GM19025 (cell line): ENCODE measurements at regions not wholly inside any gene's neighbourhood (a gene's known extent, or its start where the extent isn't known, plus 50 kb on each side); places are given as distances from the start of the nearest gene placed in this dataset.

Experiments
- ATAC-seq: cut with Tn5 transposase; IDR thresholded peaks from one replicate; pipeline ENCODE4 v1.9.1; 2021; ENCODE audit warnings: mild to moderate bottlenecking, low read depth, moderate library complexity; ENCODE audit not compliant: unreplicated experiment

DNA sequence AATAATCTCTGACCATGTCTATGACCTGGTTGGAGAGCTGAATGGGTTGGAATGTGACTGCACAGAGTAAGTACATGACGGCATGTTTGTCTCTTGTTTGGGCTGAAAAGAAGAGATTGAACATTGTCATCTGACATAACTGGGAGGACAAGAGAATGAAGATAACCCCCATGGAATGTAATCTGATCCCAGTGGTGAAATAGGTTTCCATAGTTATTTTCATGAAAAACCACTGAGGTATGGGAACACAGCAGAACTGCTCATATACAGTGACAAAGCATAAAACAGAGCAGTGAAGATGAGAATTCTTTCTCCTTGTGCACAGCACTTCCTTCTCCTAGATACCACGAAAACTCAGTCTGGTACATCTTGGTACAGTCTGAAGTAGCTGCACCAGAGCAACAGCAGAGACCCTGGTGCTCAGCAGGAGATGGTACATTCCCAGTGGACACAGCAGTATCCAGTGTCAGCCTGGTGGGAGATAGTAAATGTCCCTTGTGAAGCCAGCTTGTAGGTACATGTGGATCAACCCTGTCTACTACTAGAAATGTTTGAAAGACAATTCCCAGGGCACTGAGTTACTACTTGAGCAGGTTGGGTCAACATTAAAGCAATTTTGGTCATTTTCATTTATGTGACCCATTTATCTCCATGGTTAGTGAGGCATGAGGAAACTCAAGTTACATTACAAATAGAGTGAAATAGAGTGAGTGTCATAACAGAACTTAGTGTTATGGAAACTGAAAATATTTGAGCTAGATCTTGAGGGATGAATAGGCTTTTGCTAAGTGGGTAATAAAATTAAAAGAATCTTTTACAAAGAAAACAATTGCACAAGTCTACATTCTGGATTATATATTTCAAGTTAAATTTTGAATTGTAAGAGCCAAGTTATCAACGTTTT lies 178.3 kb downstream of the SUCNR1 start:
- ATAC-seq = no peak

DNA sequence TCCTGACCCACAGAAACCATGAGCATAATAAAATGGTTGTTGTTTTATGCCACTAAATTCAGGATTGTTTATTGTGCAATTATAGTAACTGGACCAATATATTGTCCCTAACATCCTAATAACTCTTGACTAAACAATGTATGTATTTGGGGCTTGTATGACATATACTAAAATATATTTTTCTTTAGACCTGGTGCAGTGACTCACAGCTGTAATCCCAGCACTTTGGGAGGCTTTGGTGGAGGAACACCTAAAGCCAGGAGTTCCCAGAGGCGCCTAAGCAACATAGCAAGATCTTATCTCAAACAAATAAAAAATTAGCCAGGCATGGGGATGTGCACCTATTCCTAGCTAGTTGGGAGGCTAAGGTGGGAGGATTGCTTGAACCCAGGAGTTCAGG lies 180.4 kb downstream of the SUCNR1 start:
- ATAC-seq = no peak

DNA sequence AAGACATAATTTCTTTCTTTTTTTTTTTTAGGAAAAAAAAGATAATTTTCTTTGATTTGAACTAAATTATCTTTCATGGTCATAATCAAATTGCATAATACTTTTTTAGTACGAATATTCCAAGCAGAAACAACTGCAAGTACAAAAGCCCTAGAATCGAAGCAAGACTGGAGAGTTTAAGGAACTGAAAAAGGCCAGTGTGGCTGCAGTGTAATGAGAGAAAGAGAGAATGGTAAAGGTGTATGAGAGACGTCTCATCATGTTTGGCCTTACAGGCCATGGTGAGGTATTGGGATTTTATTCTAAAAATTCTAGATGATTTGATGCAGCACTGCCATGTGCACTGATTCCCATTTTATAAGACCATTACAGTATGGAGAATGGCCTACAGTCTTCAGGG lies 180.9 kb downstream of the SUCNR1 start:
- no peak for ATAC-seq

DNA sequence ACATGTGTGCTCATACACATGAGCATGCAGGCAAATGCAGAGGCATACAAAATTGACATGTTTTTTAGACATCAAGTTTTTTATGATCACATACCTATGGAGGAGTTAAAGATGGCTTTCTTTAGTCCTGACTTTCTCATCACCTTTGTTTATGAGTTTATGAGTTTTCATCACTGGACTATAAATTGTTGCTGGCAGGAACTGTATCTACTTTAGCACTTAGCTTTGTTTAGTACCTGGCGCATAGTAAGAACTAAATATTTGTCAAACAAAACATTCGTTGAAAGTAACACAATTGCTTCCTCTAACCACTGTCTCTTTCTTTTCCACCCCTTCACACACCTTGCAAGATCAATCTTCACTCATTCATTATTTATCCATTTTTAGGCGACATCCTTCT lies 182.6 kb downstream of the SUCNR1 start:
- no peak for ATAC-seq

DNA sequence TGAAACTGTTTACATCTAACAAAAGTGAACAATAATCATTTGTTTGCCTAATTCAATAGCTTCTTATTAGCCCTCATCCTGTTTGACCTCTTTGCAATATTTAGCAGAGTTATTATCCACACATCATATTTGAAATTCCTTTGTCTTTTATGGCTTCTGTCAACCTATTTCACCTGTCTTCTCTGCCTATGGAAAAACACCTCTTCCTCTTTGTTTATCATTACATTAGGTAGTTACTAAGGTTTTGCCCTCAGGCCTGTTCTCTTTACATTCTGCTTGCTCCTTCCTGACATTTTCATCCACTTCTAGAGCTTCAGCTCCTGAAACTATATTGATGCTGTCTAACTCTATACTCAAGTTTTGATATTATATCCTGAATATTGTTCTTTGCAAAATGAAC lies 183.0 kb downstream of the SUCNR1 start:
- ATAC-seq = no peak

DNA sequence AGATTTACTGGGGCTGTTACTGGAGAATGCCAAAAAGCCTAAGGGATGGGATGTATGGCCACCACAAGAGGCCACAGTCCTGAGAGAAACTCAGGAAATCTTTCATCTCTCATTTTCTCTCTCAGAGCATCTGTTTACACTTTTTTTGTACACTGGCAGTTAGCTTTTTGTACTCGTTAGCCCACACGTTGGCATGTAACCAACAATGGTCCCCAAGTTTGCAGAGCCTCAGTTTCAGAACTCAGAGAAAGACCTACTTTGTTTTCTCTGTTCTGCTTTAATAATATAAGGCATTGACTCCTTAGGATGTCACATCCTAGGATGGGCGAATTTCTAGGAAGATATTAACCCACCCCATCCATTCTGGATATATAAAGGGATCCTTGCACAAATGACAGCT lies 183.5 kb downstream of the SUCNR1 start:
- ATAC-seq = no peak

DNA sequence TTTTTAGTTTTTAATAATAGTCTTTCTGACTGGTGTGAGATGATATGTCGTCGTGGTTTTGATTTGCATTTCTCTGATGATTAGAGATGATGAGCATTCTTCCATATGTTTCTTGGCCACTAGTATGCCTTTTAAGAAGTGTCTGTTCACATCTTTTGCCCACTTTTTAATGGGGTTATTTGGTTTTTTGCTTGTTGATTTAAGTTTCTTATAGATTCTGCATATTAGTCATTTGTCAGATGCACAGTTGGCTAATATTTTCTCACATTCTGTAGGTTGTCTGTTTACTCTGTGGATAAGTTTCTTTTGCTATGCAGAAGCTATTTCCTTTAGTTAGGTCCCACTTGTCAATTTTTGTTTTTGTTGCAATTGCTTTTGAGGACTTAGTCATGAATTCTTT lies 185.4 kb downstream of the SUCNR1 start:
- ATAC-seq = no peak

DNA sequence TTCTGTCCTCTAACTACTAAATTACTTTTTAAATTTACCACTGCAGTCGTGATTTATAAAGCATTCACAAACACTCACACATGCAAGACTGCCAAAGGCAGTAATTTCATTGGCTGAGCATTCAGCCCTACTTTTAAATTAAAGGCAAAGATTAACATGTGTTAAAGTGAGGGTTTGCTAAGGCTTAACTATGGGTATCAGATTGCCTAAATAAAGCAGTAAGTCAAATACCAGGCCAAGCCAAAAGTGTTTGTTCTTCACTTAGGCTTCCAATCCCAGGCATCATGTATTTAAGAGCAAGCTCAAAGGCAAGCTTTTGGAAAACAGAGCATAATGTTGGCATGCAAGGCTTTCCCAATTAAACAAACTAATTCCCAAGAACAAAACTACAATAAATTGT lies 187.3 kb downstream of the SUCNR1 start:
- ATAC-seq = no peak

DNA sequence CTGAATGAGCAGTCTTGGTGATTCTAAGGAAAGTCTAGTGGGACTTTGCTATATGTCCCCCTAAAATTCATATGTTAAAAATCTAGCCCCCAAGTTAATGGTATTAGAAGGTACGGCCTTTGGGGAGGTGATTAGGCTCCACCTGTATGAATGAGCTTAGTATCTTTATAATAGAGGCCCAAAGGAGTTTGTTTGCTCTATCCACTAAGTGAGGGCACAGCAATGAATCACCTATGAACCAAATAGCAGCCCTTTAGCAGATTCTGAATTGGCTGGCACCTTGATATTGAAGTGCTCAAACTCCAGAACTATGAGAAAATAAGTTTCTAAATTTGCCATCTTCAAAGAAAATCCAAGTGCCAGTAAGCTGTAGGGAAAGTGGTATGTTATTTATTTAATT lies 187.9 kb downstream of the SUCNR1 start:
- ATAC-seq = no peak

DNA sequence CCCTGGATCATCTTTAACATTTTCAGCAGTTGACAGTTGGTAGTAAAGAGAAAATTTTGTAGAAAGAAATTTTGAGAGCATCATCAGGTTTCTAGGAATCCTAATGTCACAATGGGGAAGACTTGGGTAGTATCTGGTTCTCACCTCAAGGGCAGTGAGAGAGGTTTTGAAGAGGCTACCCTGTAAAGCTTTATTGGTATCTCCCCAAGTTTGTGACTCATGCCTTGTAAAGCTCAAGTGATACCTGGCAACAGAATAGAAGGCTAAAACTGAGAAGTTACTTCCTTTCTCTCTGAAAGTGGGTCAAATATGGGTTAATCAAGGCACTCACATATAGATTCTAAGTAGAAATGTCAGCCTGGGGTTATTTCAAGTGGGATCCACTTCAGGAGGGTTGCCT lies 196.4 kb downstream of the SUCNR1 start:
- ATAC-seq = no peak

DNA sequence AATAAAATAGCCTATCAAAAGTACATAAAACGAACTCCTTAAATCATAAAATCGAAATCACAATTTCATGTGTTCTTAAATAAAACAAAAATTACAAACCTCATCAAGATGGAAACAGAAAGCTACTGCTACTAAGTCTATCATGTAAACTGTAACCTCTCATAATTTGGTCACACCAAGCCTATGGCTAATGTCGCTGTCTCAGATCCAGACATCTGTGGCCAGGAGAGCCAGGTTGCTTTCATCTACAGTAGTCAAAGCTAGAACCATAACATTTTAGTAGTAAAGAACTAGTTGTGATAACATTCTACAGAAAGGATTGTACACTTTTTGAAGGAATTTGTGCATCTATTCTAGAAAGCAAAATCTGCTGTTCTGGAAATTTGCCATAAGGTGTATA lies 197.4 kb upstream of the MBNL1 start:
- ATAC-seq = no peak

DNA sequence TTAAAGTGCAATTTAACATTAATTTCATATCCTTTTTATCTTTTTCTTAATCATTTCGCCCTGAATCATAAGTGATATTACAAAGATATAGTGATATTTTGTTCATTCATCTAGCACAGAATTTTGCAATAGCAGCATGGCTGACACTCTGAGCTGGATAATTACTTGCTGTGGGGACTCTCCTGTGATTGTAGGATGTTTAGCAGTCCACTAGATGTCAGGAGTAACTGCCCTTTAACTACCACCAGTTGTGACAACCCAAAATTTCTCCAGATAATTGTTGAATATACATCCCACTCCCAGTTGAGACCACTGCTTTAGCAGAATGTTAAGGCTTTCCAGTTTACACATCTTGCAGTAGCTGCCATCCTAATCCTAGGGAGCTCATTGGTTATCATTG lies 196.8 kb upstream of the MBNL1 start:
- no peak for ATAC-seq

DNA sequence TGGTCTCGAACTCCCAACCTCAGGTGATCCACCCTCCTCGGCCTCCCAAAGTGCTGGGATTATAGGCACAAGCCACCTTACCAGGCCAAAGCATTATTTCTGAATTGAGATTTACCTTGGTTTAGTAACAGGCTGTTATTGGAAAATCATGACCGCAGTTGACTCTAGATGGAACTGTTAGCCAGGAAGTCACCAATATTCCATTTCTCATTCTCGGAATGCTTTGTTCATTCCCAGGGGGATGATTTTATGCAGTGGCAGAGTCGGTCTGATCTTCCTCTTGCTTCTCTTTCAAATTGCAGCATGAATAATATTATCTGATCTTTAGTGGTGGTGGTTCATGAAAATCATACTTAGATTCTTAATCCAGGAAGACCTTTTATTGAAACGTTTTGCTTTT lies 195.5 kb upstream of the MBNL1 start:
- ATAC-seq = no peak

DNA sequence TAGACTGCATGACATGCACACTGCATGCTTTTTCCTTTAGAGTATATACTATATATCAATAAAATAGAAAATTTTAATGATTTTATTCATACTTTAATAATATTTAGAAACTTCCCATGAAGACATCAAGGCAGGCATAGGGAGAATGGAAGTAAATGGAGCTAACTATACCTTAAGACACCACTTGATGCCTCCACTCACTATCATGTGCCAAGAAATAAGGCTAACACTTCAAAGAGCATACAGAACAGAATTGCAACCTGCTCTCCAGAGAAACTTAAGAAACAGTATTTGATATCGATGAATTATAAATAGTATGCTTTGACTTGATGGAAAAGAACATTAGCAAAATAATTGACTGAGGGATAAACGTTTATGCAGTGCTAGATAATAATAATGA lies 192.6 kb upstream of the MBNL1 start:
- no peak for ATAC-seq

DNA sequence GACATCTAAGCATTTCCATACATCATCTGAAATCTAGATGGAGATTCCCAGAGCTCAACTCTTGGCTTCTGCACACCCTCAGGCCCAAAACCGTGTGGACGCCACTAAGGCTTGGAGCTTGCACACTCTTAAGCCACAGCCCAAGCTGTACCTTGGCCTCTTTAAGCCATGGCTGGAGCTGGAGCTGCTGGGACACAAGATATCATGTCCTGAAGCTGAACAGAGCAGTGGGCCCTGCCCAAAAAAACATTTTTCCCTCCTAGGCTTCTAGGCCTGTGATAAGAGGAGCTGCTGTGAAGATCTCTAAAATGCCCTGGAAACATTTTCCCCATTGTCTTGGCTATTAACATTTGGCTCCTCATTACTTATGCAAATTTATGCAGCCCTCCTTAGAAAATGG lies 188.7 kb upstream of the MBNL1 start:
- ATAC-seq = no peak

DNA sequence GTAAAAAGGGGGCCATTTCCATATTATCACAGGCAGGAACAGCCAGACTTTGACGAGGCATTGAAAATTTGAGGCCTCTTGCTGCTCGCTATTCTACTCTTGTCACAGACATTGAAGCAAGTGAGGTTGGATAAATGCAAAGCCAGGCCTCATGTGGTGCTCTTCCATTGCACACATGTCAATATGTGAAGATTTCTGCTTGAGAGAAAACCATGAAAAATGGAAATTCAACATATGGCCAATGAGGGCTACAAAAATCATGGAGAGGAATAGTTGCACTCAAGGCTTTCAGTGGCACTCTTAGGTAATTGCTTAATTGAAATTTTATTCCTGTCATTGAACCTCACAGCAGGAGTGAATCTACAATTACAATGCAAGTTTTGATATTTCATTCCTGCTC lies 185.6 kb upstream of the MBNL1 start:
- no peak for ATAC-seq

DNA sequence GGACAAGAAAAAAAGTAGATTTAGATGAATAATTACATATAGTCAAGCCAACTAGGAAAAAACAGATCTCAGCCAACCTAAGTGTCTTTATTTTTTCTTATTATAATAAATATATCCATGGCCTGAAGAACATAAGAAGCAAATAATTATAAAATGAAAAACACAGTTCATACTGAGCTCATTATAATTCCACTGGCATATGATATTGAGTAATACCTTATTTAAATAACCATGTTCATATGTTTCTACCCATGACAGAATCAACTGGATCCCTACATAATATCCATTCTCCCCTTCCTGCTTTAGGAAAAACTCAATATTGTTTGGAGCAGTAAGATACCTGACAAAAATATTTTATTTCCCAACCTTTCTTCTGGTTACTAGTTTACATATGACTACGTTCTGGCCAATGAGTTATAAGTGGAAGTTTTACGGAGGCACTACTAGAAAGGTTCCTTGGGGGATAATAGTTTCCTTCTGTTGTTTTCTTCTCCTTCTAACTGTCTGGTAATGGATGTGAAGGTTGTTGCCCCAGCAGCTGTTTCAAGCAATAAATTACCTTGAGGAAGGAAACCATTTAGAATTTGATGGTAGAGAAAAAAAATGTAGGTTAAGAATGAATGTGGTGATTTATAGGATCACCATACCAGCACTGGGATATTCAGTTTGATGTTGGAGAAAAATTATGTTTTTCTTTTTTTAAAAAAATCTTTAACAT lies 184.1 kb upstream of the MBNL1 start:
- ATAC-seq = no peak

DNA sequence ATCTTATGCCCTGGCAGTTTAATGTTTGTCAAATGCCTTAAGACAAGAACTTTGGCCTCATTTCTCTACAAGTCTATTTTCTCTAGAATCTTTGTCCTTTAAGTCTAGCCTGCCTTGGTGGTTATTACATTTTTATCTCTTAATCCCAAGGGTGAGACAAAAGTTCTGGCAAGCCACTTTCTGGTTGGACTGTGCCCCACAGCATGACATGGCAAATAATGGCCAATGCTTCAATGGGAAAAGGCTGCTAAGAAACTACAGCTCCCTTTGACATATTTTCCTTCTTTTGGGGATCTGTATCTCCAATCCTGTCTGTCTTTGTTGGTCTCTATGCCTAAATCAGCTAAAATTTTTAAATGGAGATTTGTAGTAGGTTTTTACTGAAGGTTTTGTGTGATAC lies 181.6 kb upstream of the MBNL1 start:
- no peak for ATAC-seq

DNA sequence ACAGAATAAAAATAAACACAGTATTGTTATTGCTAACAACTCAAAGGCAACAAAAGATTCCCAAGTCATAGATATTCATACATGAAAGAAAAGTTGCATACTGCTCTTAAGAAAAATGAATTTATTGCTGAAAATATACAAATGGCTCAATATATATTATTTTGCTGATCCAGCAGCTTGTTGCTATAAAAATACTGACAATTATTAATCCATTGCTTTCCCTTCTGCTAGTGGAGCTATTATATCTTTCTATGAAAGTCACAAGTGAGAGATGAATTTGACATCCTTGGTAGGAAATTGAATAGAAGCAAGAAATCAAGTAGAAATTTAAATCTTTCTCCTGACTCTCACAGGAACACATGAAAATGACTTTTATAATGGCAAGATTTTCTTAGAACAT lies 179.2 kb upstream of the MBNL1 start:
- ATAC-seq = no peak

DNA sequence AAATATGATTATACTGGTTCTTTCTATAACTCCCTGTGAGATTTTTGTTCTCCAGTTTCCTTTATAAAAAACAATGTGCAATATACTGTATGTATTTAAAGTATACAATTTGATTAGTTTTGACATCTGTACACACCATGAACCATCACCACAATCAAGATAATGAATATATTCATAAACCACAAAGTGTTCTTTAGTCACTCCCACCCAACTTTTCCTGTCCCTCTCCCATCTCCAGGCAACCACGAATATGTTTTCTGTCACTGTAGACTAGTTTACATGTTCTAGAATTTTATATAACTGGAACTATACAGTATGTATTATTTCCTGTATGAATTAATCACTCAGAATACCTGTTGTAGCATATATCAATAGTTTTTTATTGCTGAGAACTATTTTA lies 177.0 kb upstream of the MBNL1 start:
- no peak for ATAC-seq

DNA sequence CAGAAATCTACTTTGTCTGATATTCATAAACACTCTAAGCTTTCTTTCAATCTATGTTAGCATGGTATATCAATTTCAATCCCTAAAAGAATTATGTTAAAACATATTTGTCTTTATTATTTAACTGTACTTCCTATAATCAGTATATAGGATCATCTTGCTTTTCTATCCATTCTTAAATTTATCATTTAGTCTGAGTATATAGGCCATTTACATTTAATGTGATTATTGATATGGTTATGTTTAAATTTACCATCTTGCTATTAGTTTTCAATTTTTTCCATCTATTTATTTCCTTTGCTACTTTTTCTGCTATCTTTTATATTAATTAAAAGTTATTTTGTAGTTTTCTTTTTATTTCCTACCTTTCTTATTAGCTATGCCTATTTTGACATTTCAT lies 174.8 kb upstream of the MBNL1 start:
- no peak for ATAC-seq

DNA sequence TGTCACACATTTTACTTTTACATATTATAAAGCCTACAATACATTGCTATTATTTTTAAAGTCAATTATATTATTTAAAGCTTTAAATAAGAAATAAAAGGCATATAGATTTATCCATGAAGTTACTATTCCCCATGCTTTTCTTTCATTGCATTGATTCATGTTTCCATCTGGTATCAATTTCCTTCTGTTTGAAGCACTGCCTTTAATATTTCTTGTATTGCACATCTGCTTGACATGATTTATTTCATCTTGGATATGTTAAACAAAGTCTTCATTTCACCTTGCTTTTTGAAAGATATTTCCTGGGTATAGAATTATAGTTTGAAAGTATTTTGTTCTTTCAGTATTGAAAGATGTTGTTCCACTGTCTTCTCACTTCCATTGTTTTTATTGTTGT lies 174.3 kb upstream of the MBNL1 start:
- no peak for ATAC-seq
